IPS-18a (cell line): ENCODE measurements at regions not wholly inside any gene's neighbourhood (a gene's known extent, or its start where the extent isn't known, plus 50 kb on each side); places are given as distances from the start of the nearest gene placed in this dataset.

Experiments
- H3K27ac ChIP-seq: one replicate; pipeline ENCODE4 v1.5.1; 2013; ENCODE audit warnings: low read length
- H3K27me3 ChIP-seq: one replicate; pipeline ENCODE4 v1.6.1; 2013; ENCODE audit warnings: mild to moderate bottlenecking, low read length; ENCODE audit not compliant: control insufficient read depth, insufficient read depth
- H3K36me3 ChIP-seq: one replicate; pipeline ENCODE4 v1.6.1; 2013; ENCODE audit warnings: low read depth, low read length; ENCODE audit not compliant: control insufficient read depth
- H3K4me1 ChIP-seq: one replicate; pipeline ENCODE4 v1.6.1; 2013; ENCODE audit warnings: low read depth, low read length; ENCODE audit not compliant: control insufficient read depth
- H3K4me3 ChIP-seq: one replicate; pipeline ENCODE4 v1.5.1; 2013; ENCODE audit warnings: low read length
- H3K9ac ChIP-seq: one replicate; pipeline ENCODE4 v1.6.1; 2013; ENCODE audit warnings: mild to moderate bottlenecking, low read length, moderate library complexity
- H3K9me3 ChIP-seq: one replicate; pipeline ENCODE4 v1.6.1; 2013; ENCODE audit warnings: low read depth, low read length; ENCODE audit not compliant: control insufficient read depth

GRCh38 chr19:27580906-27581305 lies 1632.0 kb downstream of the UQCRFS1 start:
- Histone ChIP-seq H3K9ac (no peak overlapping the region), H3K27me3 (no peaks in the 10 kb centered on the region), H3K4me1 (no peaks in the 10 kb centered on the region), H3K4me3 (no peak overlapping the region), H3K9me3 (peaks cover 94% of the 10 kb centered on the region), H3K36me3 (no peaks in the 10 kb centered on the region), H3K27ac (no peak overlapping the region)
